CD14-positive monocyte (primary cell): ENCODE measurements at regions not wholly inside any gene's neighbourhood (a gene's known extent, or its start where the extent isn't known, plus 50 kb on each side); places are given as distances from the start of the nearest gene placed in this dataset.
"Not testable (repeated sequence)": the region's sequence is repeated elsewhere in the genome, so short reads cannot be mapped to it uniquely, and the experiment has no call there.

Source experiments
- DNase-seq, 3 donors: peaks; one replicate each; pipeline ENCODE4 v3.0.0-alpha.2; 2011 to 2022
- H2AFZ ChIP-seq: 2 replicates; pipeline ENCODE4 v1.6.0; 2012; ENCODE audit warnings: mild to moderate bottlenecking, low read depth, low read length, inconsistent platforms; ENCODE audit not compliant: insufficient read depth, poor library complexity, severe bottlenecking
- H3K27ac ChIP-seq, 2 donors: 1 replicate in 1 of 2; 2 replicates in 1 of 2; pipeline ENCODE4 v1.5.1; 2012 to 2013; ENCODE audit warnings: low read length in 2 of 2, control low read depth in 1 of 2, inconsistent platforms in 1 of 2, low read depth in 1 of 2, mild to moderate bottlenecking in 1 of 2
- H3K27me3 ChIP-seq, 2 donors: one replicate each; pipeline versions ENCODE4 v1.6.0 to v1.6.1; 2011 to 2013; ENCODE audit warnings: low read length in 2 of 2; ENCODE audit not compliant: control insufficient read depth in 2 of 2, insufficient read depth in 2 of 2
- H3K36me3 ChIP-seq, 2 donors: replicated peaks in 1 of 2; 1 replicate in 1 of 2; 2 replicates in 1 of 2; pipeline versions ENCODE4 v1.5.1 to v1.6.1; 2012 to 2013; ENCODE audit warnings: low read length in 2 of 2, control low read depth in 1 of 2, inconsistent platforms in 1 of 2, mild to moderate bottlenecking in 1 of 2; ENCODE audit not compliant: insufficient read depth in 2 of 2, control insufficient read depth in 1 of 2
- H3K4me1 ChIP-seq, 2 donors: 1 replicate in 1 of 2; 2 replicates in 1 of 2; pipeline versions ENCODE4 v1.5.1 to v1.6.1; 2012 to 2013; ENCODE audit warnings: low read length in 2 of 2, control low read depth in 1 of 2, inconsistent platforms in 1 of 2, mild to moderate bottlenecking in 1 of 2, moderate library complexity in 1 of 2; ENCODE audit not compliant: insufficient read depth in 2 of 2, control insufficient read depth in 1 of 2
- H3K4me2 ChIP-seq: replicated peaks from 2 replicates; pipeline ENCODE3; 2012; ENCODE audit warnings: low read length, moderate library complexity, mild to moderate bottlenecking; ENCODE audit not compliant: poor library complexity, severe bottlenecking; ENCODE audit errors: extremely low read depth
- H3K4me3 ChIP-seq, 3 experiments: fragments of 200-600 bp in 1 of 3; sonication (generic) in 1 of 3; replicated peaks in 1 of 3; 1 replicate in 2 of 3; 2 replicates in 1 of 3; pipeline ENCODE4 v1.5.1; 2011 to 2013; ENCODE audit warnings: low read length in 3 of 3, mild to moderate bottlenecking in 3 of 3, control low read depth in 2 of 3, low read depth in 2 of 3, inconsistent platforms in 1 of 3, moderate library complexity in 1 of 3
- H3K79me2 ChIP-seq: 2 replicates; pipeline ENCODE4 v1.6.0; 2012; ENCODE audit warnings: mild to moderate bottlenecking, control low read depth, inconsistent platforms, low read length, moderate library complexity; ENCODE audit not compliant: insufficient read depth
- H3K9ac ChIP-seq: 2 replicates; pipeline ENCODE4 v1.6.0; 2017; ENCODE audit warnings: low read length, mild to moderate bottlenecking; ENCODE audit not compliant: insufficient read depth, poor library complexity, severe bottlenecking
- H3K9me3 ChIP-seq, 2 donors: replicated peaks in 1 of 2; 1 replicate in 1 of 2; 2 replicates in 1 of 2; pipeline versions ENCODE4 v1.5.1 to v1.6.1; 2012 to 2013; ENCODE audit warnings: low read length in 2 of 2, control low read depth in 1 of 2; ENCODE audit not compliant: control insufficient read depth in 1 of 2, insufficient read depth in 1 of 2
- H4K20me1 ChIP-seq: 2 replicates; pipeline ENCODE4 v1.6.0; 2012; ENCODE audit warnings: mild to moderate bottlenecking, low read length, control low read depth, moderate library complexity; ENCODE audit not compliant: insufficient read depth
- H3K27ac Mint-ChIP-seq, 7 donors: one replicate each; pipeline ENCODE4 v1.8.0; 2020; ENCODE audit warnings: mild to moderate bottlenecking in 7 of 7, mixed read lengths in 7 of 7, moderate library complexity in 6 of 7, inconsistent platforms in 2 of 7
- H3K27me3 Mint-ChIP-seq, 3 donors: one replicate each; pipeline ENCODE4 v1.8.0; 2021 to 2022; ENCODE audit warnings: low read depth in 3 of 3, mild to moderate bottlenecking in 3 of 3, mixed read lengths in 3 of 3, moderate library complexity in 3 of 3, inconsistent platforms in 1 of 3
- H3K36me3 Mint-ChIP-seq, 2 donors: one replicate each; pipeline ENCODE4 v1.8.0; 2020; ENCODE audit warnings: mixed read lengths in 2 of 2, inconsistent platforms in 1 of 2, mild to moderate bottlenecking in 1 of 2
- H3K4me1 Mint-ChIP-seq: one replicate; pipeline ENCODE4 v1.8.0; 2020; ENCODE audit warnings: mild to moderate bottlenecking, mixed read lengths
- H3K4me3 Mint-ChIP-seq, 2 donors: one replicate each; pipeline ENCODE4 v1.8.0; 2020; ENCODE audit warnings: mild to moderate bottlenecking in 2 of 2, mixed read lengths in 2 of 2, moderate library complexity in 1 of 2
- H3K9me3 Mint-ChIP-seq, 7 donors: one replicate each; pipeline ENCODE4 v1.8.0; 2020 to 2022; ENCODE audit warnings: mixed read lengths in 7 of 7, mild to moderate bottlenecking in 6 of 7, moderate library complexity in 6 of 7, inconsistent platforms in 2 of 7
- WGBS: methylation state at CpG from one replicate; pipeline ENCODE4 v1.1.5; 2013; ENCODE audit warnings: missing lambda C conversion rate; ENCODE audit not compliant: insufficient coverage; 5-methylcytosine and 5-hydroxymethylcytosine counted together
- intact Hi-C, 2 donors: fragments of 100-400 bp; cut with micrococcal nuclease; formaldehyde crosslinking; loops; one replicate each; pipeline versions ENCODE4 v1.15.0 to v1.15.1; 2023
- TF ChIP-seq, protein P1 (sequence below): fragments of 200-600 bp; IDR thresholded peaks from one replicate; pipeline ENCODE4 v1.8.0; 2022; ENCODE audit warnings: antibody characterized with exemption, mild to moderate bottlenecking

DNA sequence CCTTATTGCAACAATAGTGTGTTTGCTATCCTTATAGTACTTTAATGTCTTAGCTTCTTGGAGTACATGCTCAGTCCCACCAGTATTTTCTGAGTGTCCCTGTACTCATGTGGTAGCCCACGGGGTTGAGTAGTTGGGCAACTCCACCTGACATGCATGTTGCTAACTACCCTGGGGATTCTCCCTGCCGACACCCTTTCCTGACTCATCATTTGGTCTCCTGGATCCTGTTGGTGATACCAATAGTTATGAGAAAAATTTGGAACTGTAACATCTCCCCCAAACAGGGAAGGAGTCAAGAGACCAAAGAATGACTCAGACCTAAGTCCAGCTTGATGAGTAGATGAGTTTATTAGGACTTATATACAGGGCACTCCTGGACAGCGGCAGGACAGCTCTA, 101.6 kb downstream of the BRMS1L start:
- no peaks in the 10 kb centered on the region for H3K4me1 ChIP-seq
- peaks cover 3 to 14% (median 7%) of the 10 kb centered on the region in 3 donors for H3K27me3 Mint-ChIP-seq
- H3K27ac ChIP-seq, result no peak overlapping the region
- H3K4me2 ChIP-seq, result no peak overlapping the region
- no peak overlapping the region for H3K4me3 Mint-ChIP-seq
- TF ChIP-seq, protein P1, sequence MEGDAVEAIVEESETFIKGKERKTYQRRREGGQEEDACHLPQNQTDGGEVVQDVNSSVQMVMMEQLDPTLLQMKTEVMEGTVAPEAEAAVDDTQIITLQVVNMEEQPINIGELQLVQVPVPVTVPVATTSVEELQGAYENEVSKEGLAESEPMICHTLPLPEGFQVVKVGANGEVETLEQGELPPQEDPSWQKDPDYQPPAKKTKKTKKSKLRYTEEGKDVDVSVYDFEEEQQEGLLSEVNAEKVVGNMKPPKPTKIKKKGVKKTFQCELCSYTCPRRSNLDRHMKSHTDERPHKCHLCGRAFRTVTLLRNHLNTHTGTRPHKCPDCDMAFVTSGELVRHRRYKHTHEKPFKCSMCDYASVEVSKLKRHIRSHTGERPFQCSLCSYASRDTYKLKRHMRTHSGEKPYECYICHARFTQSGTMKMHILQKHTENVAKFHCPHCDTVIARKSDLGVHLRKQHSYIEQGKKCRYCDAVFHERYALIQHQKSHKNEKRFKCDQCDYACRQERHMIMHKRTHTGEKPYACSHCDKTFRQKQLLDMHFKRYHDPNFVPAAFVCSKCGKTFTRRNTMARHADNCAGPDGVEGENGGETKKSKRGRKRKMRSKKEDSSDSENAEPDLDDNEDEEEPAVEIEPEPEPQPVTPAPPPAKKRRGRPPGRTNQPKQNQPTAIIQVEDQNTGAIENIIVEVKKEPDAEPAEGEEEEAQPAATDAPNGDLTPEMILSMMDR, result no peak
- H3K27ac Mint-ChIP-seq, result no peak overlapping the region
- no peaks in the 10 kb centered on the region for H3K27me3 ChIP-seq
- no peaks in the 10 kb centered on the region for H3K36me3 Mint-ChIP-seq
- no peaks in the 10 kb centered on the region for H3K4me1 Mint-ChIP-seq
- no peaks in the 10 kb centered on the region for H4K20me1 ChIP-seq
- intact Hi-C loops, result no loop called here
- WGBS, result no CpG with 5 or more reads among the region's 3 CpGs
- no peak for DNase-seq
- peaks cover 0 to 2% (median 0%) of the 10 kb centered on the region in 7 donors for H3K9me3 Mint-ChIP-seq
- H3K36me3 ChIP-seq, result no peaks in the 10 kb centered on the region
- H3K9me3 ChIP-seq, result no peaks in the 10 kb centered on the region
- H2AFZ ChIP-seq, result no peak overlapping the region
- H3K4me3 ChIP-seq, result no peak overlapping the region
- H3K9ac ChIP-seq, result no peak overlapping the region
- no peaks in the 10 kb centered on the region for H3K79me2 ChIP-seq

DNA sequence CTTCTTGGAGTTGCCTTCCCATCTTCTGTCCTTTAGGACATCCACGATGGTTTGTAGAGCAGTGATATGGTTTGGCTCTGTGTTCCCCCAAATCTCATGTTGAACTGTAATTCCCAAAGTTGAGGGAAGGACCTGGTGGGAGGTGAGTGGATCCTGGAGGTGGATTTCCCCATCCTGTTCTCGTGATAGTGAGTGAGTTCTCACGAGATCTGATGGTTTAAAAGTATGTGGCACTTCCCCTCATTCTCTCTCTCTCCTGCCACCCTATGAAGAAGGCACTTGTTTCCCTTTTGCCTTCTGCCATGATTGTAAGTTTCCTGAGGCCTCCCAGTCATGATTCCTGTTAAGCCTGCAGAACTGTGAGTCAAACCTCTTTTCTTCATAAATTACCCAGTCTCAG, 99.2 kb downstream of the BRMS1L start:
- H3K4me3 ChIP-seq, result no peak overlapping the region
- no peak overlapping the region for H3K27ac ChIP-seq
- H3K27me3 Mint-ChIP-seq, result peaks cover 3 to 11% (median 4%) of the 10 kb centered on the region in 3 donors
- no peak overlapping the region for H2AFZ ChIP-seq
- H3K27me3 ChIP-seq, result no peaks in the 10 kb centered on the region
- H3K4me1 Mint-ChIP-seq, result no peaks in the 10 kb centered on the region
- H3K27ac Mint-ChIP-seq, result no peak overlapping the region
- no peaks in the 10 kb centered on the region for H3K9me3 ChIP-seq
- no peak overlapping the region for H3K9ac ChIP-seq
- no peak overlapping the region for H3K4me2 ChIP-seq
- no peaks in the 10 kb centered on the region for H3K4me1 ChIP-seq
- no peak overlapping the region for H3K4me3 Mint-ChIP-seq
- peaks cover 0 to 2% (median 0%) of the 10 kb centered on the region in 7 donors for H3K9me3 Mint-ChIP-seq
- intact Hi-C loops, result no loop called here
- H3K36me3 Mint-ChIP-seq, result no peaks in the 10 kb centered on the region
- no peaks in the 10 kb centered on the region for H3K36me3 ChIP-seq
- no CpG with 5 or more reads among the region's 3 CpGs for WGBS
- no peaks in the 10 kb centered on the region for H4K20me1 ChIP-seq
- no peak for DNase-seq
- TF ChIP-seq, protein P1, result no peak
- H3K79me2 ChIP-seq, result no peaks in the 10 kb centered on the region

DNA sequence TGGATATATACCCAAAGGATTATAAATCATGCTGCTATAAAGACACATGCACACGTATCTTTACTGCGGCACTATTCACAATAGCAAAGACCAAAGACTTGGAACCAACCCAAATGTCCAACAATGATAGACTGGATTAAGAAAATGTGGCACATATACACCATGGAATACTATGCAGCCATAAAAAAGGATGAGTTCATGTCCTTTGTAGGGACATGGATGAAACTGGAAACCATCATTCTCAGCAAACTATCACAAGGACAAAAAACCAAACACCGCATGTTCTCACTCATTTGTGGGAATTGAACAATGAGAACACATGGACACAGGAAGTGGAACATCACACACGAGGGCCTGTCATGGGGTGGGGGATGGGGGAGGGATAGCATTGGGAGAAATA, 96.5 kb downstream of the BRMS1L start:
- H4K20me1 ChIP-seq, H2AFZ ChIP-seq, H3K36me3 ChIP-seq, H3K79me2 ChIP-seq, H3K9me3 Mint-ChIP-seq, H3K4me3 ChIP-seq, H3K36me3 Mint-ChIP-seq, DNase-seq, H3K27ac Mint-ChIP-seq, H3K27me3 Mint-ChIP-seq, H3K9me3 ChIP-seq, H3K4me2 ChIP-seq, intact Hi-C loops, H3K4me1 Mint-ChIP-seq, H3K9ac ChIP-seq, H3K27ac ChIP-seq, H3K4me3 Mint-ChIP-seq, H3K27me3 ChIP-seq, H3K4me1 ChIP-seq: not testable (repeated sequence)
- no CpG with 5 or more reads among the region's 4 CpGs for WGBS
